HCT116 (cell line): ENCODE measurements at regions not wholly inside any gene's neighbourhood (a gene's known extent, or its start where the extent isn't known, plus 50 kb on each side); places are given as distances from the start of the nearest gene placed in this dataset.

Source experiments
- ATAC-seq: fragments of 200-7000 bp; cut with Tn5 transposase; 2 replicates; pipeline ENCODE4 v1.9.1; 2020; ENCODE audit warnings: mild to moderate bottlenecking, moderate library complexity
- BruUV-seq: library from RNA; stranded (reverse); fragments of 400-500 nt; replicated peaks from 2 replicates; lab custom pipeline; 2021; lab: Mats Ljungman, UMichigan
- CTCF ChIA-PET: fragments of 300-600 bp; sonication (Branson Sonifier 250); formaldehyde crosslinking; loops from one replicate; lab custom pipeline; 2021; ENCODE audit warnings: antibody characterized with exemption; lab: Charles Lee
- POLR2A ChIA-PET: fragments of 300-600, 350-600 bp; sonication (Branson Sonifier 250); formaldehyde crosslinking; loops from one replicate; lab custom pipeline; 2021; ENCODE audit warnings: antibody characterized with exemption; lab: Charles Lee
- RAD21 ChIA-PET, 2 experiments: fragments of 300-600 bp; sonication (Branson Sonifier 250); formaldehyde crosslinking; loops; one replicate each; lab custom pipeline; 2023; ENCODE audit warnings: low total read pairs in 2 of 2; ENCODE audit not compliant: uncharacterized antibody in 2 of 2, unreplicated experiment in 2 of 2, low non-redundant PET in 1 of 2; lab: Charles Lee
- DNase-seq: peaks from one replicate; pipeline ENCODE4 v3.0.0-alpha.2; 2010; ENCODE audit warnings: low read depth, low spot score
- H2AFZ ChIP-seq: fragments of 200-600 bp; shearing (Covaris generic), sonication (generic); 2 replicates; pipeline ENCODE4 v1.6.1; 2017; ENCODE audit warnings: low read depth, mixed run types, mixed read lengths, antibody characterized with exemption, low read length; ENCODE audit not compliant: poor library complexity, severe bottlenecking
- H3K27ac ChIP-seq: 2 replicates; pipeline ENCODE4 v1.5.1; 2012; ENCODE audit warnings: low read depth, low read length
- H3K27me3 ChIP-seq: fragments of 200-600 bp; sonication (generic); 2 replicates; pipeline ENCODE4 v1.6.1; 2016; ENCODE audit warnings: mixed run types, low read length, mixed read lengths; ENCODE audit not compliant: insufficient read depth
- H3K36me3 ChIP-seq, 2 experiments: fragments of 200-500 bp in 1 of 2; fragments of 200-600 bp in 1 of 2; sonication (Bioruptor generic) in 1 of 2; sonication (generic) in 1 of 2; 2 replicates each; pipeline versions ENCODE4 v1.5.1 to v1.6.1; 2014 to 2016; ENCODE audit warnings: low read length in 2 of 2, inconsistent platforms in 1 of 2, mixed read lengths in 1 of 2, mixed run types in 1 of 2; ENCODE audit not compliant: insufficient read depth in 2 of 2, control insufficient read depth in 1 of 2
- H3K4me1 ChIP-seq, 2 experiments: fragments of 200-600 bp in 1 of 2; sonication (generic) in 1 of 2; 2 replicates each; pipeline versions ENCODE4 v1.5.1 to v1.6.1; 2012 to 2017; ENCODE audit warnings: low read length in 2 of 2, inconsistent platforms in 1 of 2, mild to moderate bottlenecking in 1 of 2, mixed read lengths in 1 of 2, mixed run types in 1 of 2, moderate library complexity in 1 of 2; ENCODE audit not compliant: insufficient read depth in 2 of 2, control insufficient read depth in 1 of 2
- H3K4me2 ChIP-seq: fragments of 200-600 bp; sonication (generic); 2 replicates; pipeline ENCODE4 v1.6.1; 2017; ENCODE audit warnings: mixed run types, low read length, mixed read lengths
- H3K4me3 ChIP-seq, 2 experiments: fragments of 200-600 bp in 1 of 2; sonication (generic) in 1 of 2; replicated peaks in 1 of 2; 2 replicates each; pipeline ENCODE4 v1.5.1; 2011 to 2016; ENCODE audit warnings: low read length in 2 of 2, control low read depth in 1 of 2, low read depth in 1 of 2, mild to moderate bottlenecking in 1 of 2, mixed read lengths in 1 of 2, mixed run types in 1 of 2
- H3K79me2 ChIP-seq: fragments of 200-600 bp; sonication (generic); 2 replicates; pipeline ENCODE4 v1.6.1; 2017; ENCODE audit warnings: mild to moderate bottlenecking, mixed run types, low read length, moderate library complexity, mixed read lengths; ENCODE audit not compliant: insufficient read depth
- H3K9ac ChIP-seq: fragments of 200-600 bp; sonication (generic); 2 replicates; pipeline ENCODE4 v1.6.1; 2016; ENCODE audit warnings: low read length, mixed read lengths
- H3K9me2 ChIP-seq: fragments of 200-600 bp; sonication (generic), shearing (Covaris generic); 2 replicates; pipeline ENCODE4 v1.6.1; 2017; ENCODE audit warnings: mixed run types, mild to moderate bottlenecking, moderate library complexity; ENCODE audit not compliant: insufficient read depth
- H3K9me3 ChIP-seq, 2 experiments: fragments of 200-500 bp in 1 of 2; fragments of 200-600 bp in 1 of 2; sonication (Bioruptor generic) in 1 of 2; sonication (generic) in 1 of 2; 2 replicates each; pipeline ENCODE4 v1.6.1; 2014 to 2017; ENCODE audit warnings: low read length in 2 of 2, mixed read lengths in 2 of 2, inconsistent platforms in 1 of 2, low read depth in 1 of 2, mild to moderate bottlenecking in 1 of 2, mixed run types in 1 of 2, moderate library complexity in 1 of 2; ENCODE audit not compliant: control insufficient read depth in 1 of 2, insufficient read depth in 1 of 2
- H4K20me1 ChIP-seq: fragments of 200-600 bp; sonication (generic), shearing (Covaris generic); 2 replicates; pipeline ENCODE4 v1.6.1; 2017; ENCODE audit warnings: mixed run types, mild to moderate bottlenecking, moderate library complexity; ENCODE audit not compliant: insufficient read depth
- CBX3 ChIP-seq: IDR thresholded peaks from 2 replicates; pipeline ENCODE4 v1.6.1; 2012; ENCODE audit warnings: low read depth
- CEBPB ChIP-seq: IDR thresholded peaks from 2 replicates; pipeline ENCODE4 v1.6.1; 2012; ENCODE audit warnings: low read depth
- EGR1 ChIP-seq: IDR thresholded peaks from 2 replicates; pipeline ENCODE4 v1.6.1; 2012; ENCODE audit warnings: low read depth
- ELF1 ChIP-seq: IDR thresholded peaks from 2 replicates; pipeline ENCODE4 v1.6.1; 2012; ENCODE audit warnings: low read depth, borderline replicate concordance
- EZH2 ChIP-seq: fragments of 200-600 bp; sonication (generic); IDR thresholded peaks from 2 replicates; pipeline ENCODE4 v1.6.1; 2017; ENCODE audit warnings: antibody characterized with exemption, mixed run types
- EZH2phosphoT487 ChIP-seq: fragments of 200-600 bp; IDR thresholded peaks from 2 replicates; pipeline ENCODE4 v1.6.1; 2018; ENCODE audit warnings: antibody characterized with exemption, borderline replicate concordance
- FOSL1 ChIP-seq: IDR thresholded peaks from 2 replicates; pipeline ENCODE4 v1.6.1; 2012; ENCODE audit warnings: low read depth
- JUND ChIP-seq: IDR thresholded peaks from 2 replicates; pipeline ENCODE4 v1.6.1; 2012
- POLR2A ChIP-seq: IDR thresholded peaks from 2 replicates; pipeline ENCODE4 v1.7.0; 2011; ENCODE audit warnings: borderline replicate concordance; ENCODE audit not compliant: insufficient read depth, insufficient read length; ENCODE audit errors: extremely low read depth
- POLR2AphosphoS5 ChIP-seq: IDR thresholded peaks from 2 replicates; pipeline ENCODE4 v1.6.1; 2011; ENCODE audit warnings: mild to moderate bottlenecking, low read depth, low read length, moderate library complexity
- RAD21 ChIP-seq: IDR thresholded peaks from 2 replicates; pipeline ENCODE4 v1.6.1; 2012; ENCODE audit warnings: low read depth, mild to moderate bottlenecking
- SIN3A ChIP-seq: IDR thresholded peaks from 2 replicates; pipeline ENCODE4 v1.6.1; 2012; ENCODE audit warnings: low read depth
- SP1 ChIP-seq: IDR thresholded peaks from 2 replicates; pipeline ENCODE4 v1.6.1; 2012; ENCODE audit warnings: low read depth
- SRF ChIP-seq: IDR thresholded peaks from 2 replicates; pipeline ENCODE4 v1.6.1; 2012; ENCODE audit warnings: low read depth
- TCF7L2 ChIP-seq: IDR thresholded peaks from 2 replicates; pipeline ENCODE4 v1.7.0; 2011; ENCODE audit warnings: borderline replicate concordance, inconsistent platforms; ENCODE audit not compliant: insufficient read depth, insufficient read length; ENCODE audit errors: extremely low read depth
- YY1 ChIP-seq: IDR thresholded peaks from 2 replicates; pipeline ENCODE4 v1.6.1; 2011; ENCODE audit warnings: low read length, low read depth, moderate library complexity, mild to moderate bottlenecking; ENCODE audit not compliant: insufficient replicate concordance; ENCODE audit errors: extremely low read depth
- ZFX ChIP-seq: fragments of 450-650 bp; IDR thresholded peaks from 2 replicates; pipeline ENCODE4 v1.6.1; 2017
- intact Hi-C: fragments of 100-400 bp; cut with micrococcal nuclease; formaldehyde crosslinking; loops from 2 replicates; pipeline ENCODE4 v1.10.0; 2022
- TF ChIP-seq, protein P1 (sequence below): IDR thresholded peaks from 2 replicates; pipeline ENCODE4 v1.6.1; 2012; ENCODE audit warnings: low read depth
- TF ChIP-seq, protein P2 (sequence below): IDR thresholded peaks from 2 replicates; pipeline ENCODE4 v1.6.1; 2011; ENCODE audit warnings: mild to moderate bottlenecking, low read length, moderate library complexity; ENCODE audit not compliant: insufficient replicate concordance; ENCODE audit errors: extremely low read depth

DNA sequence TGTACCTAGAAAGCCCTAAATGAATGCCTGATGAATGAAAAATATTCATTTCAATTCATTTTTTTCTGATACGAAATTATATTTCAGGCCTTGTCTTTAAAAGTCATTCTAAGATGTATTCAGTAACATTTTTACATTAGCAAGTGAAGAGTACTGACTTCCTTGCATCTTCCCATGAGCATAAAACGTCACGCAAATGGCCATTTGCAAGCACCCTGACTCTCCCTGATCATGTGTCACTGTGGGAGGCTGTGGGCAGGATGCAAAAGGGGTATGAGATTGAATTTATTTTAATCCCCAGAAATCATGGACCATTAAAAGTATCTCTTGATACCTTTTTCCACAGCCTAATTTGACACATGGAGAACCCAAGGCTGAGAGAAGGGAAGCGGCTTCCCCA lies 105.0 kb downstream of the BDH1 start:
- ATAC-seq (no peak), DNase-seq (no peak)
- ChIA-PET CTCF (no interaction called here), RAD21 (no interaction called here), POLR2A (no interaction called here)
- no peak overlapping the region for H2AFZ ChIP-seq
- H3K9ac ChIP-seq = no peak overlapping the region
- no TSS peak for BruUV-seq
- no peak for TF ChIP-seq EZH2phosphoT487
- no peaks in the 10 kb centered on the region for H3K36me3 ChIP-seq
- peaks cover 3 to 4% of the 10 kb centered on the region in 2 experiments; a peak in 1 of 4 replicates for H3K4me1 ChIP-seq
- no peak overlapping the region for H3K4me3 ChIP-seq
- no peaks in the 10 kb centered on the region for H3K79me2 ChIP-seq
- H3K27ac ChIP-seq = no peak overlapping the region
- no peaks in the 10 kb centered on the region for H3K27me3 ChIP-seq
- H4K20me1 ChIP-seq = no peaks in the 10 kb centered on the region
- H3K4me2 ChIP-seq = no peak overlapping the region
- intact Hi-C loops = loop anchor here (5.0 kb wide), 1 partner anchor 194 kb away; no protein-coding TSS in a partner anchor
- H3K9me3 ChIP-seq = no peaks in the 10 kb centered on the region
- H3K9me2 ChIP-seq = no peaks in the 10 kb centered on the region

DNA sequence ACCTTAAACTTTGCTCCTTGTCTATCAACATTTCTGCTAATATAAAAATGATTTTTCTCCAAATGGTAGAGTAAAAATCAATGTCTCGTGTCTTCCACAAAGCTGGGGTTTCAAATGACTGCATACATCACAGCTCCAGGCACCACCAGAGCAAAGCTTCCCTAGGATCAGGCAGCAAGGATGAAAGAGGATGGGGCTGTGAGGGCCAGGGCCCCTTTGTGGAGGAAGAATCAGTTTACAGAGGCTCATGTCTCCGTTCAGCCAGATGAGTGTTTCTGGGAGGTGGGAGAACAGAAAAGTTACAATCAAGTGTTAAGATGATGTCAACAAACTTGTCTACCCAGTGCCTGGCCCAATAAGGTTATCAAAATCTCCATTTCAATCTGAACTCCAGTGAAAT lies 105.5 kb downstream of the BDH1 start:
- intact Hi-C loops = loop anchor here (5.0 kb wide), 1 partner anchor 193 kb away; no protein-coding TSS in a partner anchor
- no peaks in the 10 kb centered on the region for H3K4me1 ChIP-seq
- H3K27ac ChIP-seq = no peak overlapping the region
- no peak for DNase-seq
- no peaks in the 10 kb centered on the region for H4K20me1 ChIP-seq
- ATAC-seq = no peak
- no peak overlapping the region for H3K4me2 ChIP-seq
- H3K9me2 ChIP-seq = no peaks in the 10 kb centered on the region
- RAD21 ChIA-PET = no interaction called here
- no peak overlapping the region for H3K4me3 ChIP-seq
- H3K27me3 ChIP-seq = no peaks in the 10 kb centered on the region
- BruUV-seq = no TSS peak
- no peaks in the 10 kb centered on the region for H3K36me3 ChIP-seq
- H3K9ac ChIP-seq = no peak overlapping the region
- no peak overlapping the region for H2AFZ ChIP-seq
- H3K9me3 ChIP-seq = no peaks in the 10 kb centered on the region
- no peaks in the 10 kb centered on the region for H3K79me2 ChIP-seq
- POLR2A ChIA-PET = no interaction called here
- CTCF ChIA-PET = no interaction called here
- TF ChIP-seq CEBPB (no peak), SIN3A (no peak), POLR2AphosphoS5 (no peak), RAD21 (no peak), SP1 (no peak), FOSL1 (no peak), TCF7L2 (no peak), CBX3 (no peak), JUND (no peak), ELF1 (no peak), EGR1 (no peak), YY1 (no peak), POLR2A (no peak), ZFX (no peak), EZH2 (no peak), SRF (no peak)
- TF ChIP-seq, protein P1, sequence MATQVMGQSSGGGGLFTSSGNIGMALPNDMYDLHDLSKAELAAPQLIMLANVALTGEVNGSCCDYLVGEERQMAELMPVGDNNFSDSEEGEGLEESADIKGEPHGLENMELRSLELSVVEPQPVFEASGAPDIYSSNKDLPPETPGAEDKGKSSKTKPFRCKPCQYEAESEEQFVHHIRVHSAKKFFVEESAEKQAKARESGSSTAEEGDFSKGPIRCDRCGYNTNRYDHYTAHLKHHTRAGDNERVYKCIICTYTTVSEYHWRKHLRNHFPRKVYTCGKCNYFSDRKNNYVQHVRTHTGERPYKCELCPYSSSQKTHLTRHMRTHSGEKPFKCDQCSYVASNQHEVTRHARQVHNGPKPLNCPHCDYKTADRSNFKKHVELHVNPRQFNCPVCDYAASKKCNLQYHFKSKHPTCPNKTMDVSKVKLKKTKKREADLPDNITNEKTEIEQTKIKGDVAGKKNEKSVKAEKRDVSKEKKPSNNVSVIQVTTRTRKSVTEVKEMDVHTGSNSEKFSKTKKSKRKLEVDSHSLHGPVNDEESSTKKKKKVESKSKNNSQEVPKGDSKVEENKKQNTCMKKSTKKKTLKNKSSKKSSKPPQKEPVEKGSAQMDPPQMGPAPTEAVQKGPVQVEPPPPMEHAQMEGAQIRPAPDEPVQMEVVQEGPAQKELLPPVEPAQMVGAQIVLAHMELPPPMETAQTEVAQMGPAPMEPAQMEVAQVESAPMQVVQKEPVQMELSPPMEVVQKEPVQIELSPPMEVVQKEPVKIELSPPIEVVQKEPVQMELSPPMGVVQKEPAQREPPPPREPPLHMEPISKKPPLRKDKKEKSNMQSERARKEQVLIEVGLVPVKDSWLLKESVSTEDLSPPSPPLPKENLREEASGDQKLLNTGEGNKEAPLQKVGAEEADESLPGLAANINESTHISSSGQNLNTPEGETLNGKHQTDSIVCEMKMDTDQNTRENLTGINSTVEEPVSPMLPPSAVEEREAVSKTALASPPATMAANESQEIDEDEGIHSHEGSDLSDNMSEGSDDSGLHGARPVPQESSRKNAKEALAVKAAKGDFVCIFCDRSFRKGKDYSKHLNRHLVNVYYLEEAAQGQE = no peak
- TF ChIP-seq, protein P2, sequence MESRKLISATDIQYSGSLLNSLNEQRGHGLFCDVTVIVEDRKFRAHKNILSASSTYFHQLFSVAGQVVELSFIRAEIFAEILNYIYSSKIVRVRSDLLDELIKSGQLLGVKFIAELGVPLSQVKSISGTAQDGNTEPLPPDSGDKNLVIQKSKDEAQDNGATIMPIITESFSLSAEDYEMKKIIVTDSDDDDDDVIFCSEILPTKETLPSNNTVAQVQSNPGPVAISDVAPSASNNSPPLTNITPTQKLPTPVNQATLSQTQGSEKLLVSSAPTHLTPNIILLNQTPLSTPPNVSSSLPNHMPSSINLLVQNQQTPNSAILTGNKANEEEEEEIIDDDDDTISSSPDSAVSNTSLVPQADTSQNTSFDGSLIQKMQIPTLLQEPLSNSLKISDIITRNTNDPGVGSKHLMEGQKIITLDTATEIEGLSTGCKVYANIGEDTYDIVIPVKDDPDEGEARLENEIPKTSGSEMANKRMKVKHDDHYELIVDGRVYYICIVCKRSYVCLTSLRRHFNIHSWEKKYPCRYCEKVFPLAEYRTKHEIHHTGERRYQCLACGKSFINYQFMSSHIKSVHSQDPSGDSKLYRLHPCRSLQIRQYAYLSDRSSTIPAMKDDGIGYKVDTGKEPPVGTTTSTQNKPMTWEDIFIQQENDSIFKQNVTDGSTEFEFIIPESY = no peak
